ENCODE measurements at regions not wholly inside any gene's neighbourhood (a gene's known extent, or its start where the extent isn't known, plus 50 kb on each side); places are given as distances from the start of the nearest gene placed in this dataset.

- H3K27me3 ChIP-seq (replicated peaks; ENCODE audit: control insufficient read depth, insufficient read depth, low read length, poor library complexity, severe bottlenecking): no peaks in the 10 kb centered on the region
- no peaks in the 10 kb centered on the region for H3K9me3 ChIP-seq (ENCODE audit: control insufficient read depth, low read length)
- no peaks in the 10 kb centered on the region for H3K36me3 ChIP-seq (ENCODE audit: control insufficient read depth, insufficient read depth, low read length)
- H3K4me1 ChIP-seq (ENCODE audit: control insufficient read depth, insufficient read depth, low read length, poor library complexity, severe bottlenecking): no peaks in the 10 kb centered on the region
- no peak overlapping the region for H3K4me3 ChIP-seq (ENCODE audit: insufficient read depth, low read depth, low read length, poor library complexity, severe bottlenecking)
- no peak overlapping the region for H3K27ac ChIP-seq (ENCODE audit: insufficient read depth, low read length, poor library complexity, severe bottlenecking)
- DNase-seq: no peak
Measured at GRCh38 chr16:65305266-65305959, 183.6 kb upstream of the CDH11 start.

- no peak overlapping the region for H3K4me3 ChIP-seq (ENCODE audit: insufficient read depth, low read depth, low read length, poor library complexity, severe bottlenecking)
- H3K36me3 ChIP-seq (ENCODE audit: control insufficient read depth, insufficient read depth, low read length): no peaks in the 10 kb centered on the region
- H3K9me3 ChIP-seq (ENCODE audit: control insufficient read depth, low read length): no peaks in the 10 kb centered on the region
- no peak overlapping the region for H3K27ac ChIP-seq (ENCODE audit: insufficient read depth, low read length, poor library complexity, severe bottlenecking)
- no peak for DNase-seq
- H3K4me1 ChIP-seq (ENCODE audit: control insufficient read depth, insufficient read depth, low read length, poor library complexity, severe bottlenecking): no peaks in the 10 kb centered on the region
- no peaks in the 10 kb centered on the region for H3K27me3 ChIP-seq (replicated peaks; ENCODE audit: control insufficient read depth, insufficient read depth, low read length, poor library complexity, severe bottlenecking)
Measured at GRCh38 chr16:65301029-65301428, 179.2 kb upstream of the CDH11 start.

GRCh38 chr16:65297453-65297852 lies 175.6 kb upstream of the CDH11 start:
- Histone ChIP-seq H3K4me3 (ENCODE audit: insufficient read depth, low read depth, low read length, poor library complexity, severe bottlenecking) (no peak overlapping the region), H3K9me3 (ENCODE audit: control insufficient read depth, low read length) (no peaks in the 10 kb centered on the region), H3K4me1 (ENCODE audit: control insufficient read depth, insufficient read depth, low read length, poor library complexity, severe bottlenecking) (no peaks in the 10 kb centered on the region), H3K27me3 (replicated peaks; ENCODE audit: control insufficient read depth, insufficient read depth, low read length, poor library complexity, severe bottlenecking) (no peaks in the 10 kb centered on the region), H3K27ac (ENCODE audit: insufficient read depth, low read length, poor library complexity, severe bottlenecking) (no peak overlapping the region), H3K36me3 (ENCODE audit: control insufficient read depth, insufficient read depth, low read length) (no peaks in the 10 kb centered on the region)
- no peak for DNase-seq

DNA sequence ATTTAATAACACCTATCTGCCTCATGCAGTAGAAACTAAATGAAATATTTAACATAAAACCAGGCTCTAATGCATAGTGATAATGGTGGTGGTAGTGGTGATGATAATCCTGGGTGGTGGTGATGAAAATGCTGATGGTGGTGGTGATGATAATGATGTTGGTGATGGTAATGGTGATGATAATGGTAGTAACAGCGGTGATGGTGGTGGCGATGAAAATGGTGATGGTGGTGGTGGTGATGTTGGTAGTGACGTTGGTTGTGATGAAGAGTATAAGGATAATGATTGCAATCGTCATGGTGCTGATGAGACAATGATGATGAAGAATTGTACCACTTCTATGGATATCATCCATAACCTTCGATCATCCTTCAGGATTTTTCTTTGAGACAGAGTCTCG lies 173.7 kb upstream of the CDH11 start:
- no peaks in the 10 kb centered on the region for H3K9me3 ChIP-seq (ENCODE audit: control insufficient read depth, low read length)
- H3K4me1 ChIP-seq (ENCODE audit: control insufficient read depth, insufficient read depth, low read length, poor library complexity, severe bottlenecking): no peaks in the 10 kb centered on the region
- H3K27me3 ChIP-seq (replicated peaks; ENCODE audit: control insufficient read depth, insufficient read depth, low read length, poor library complexity, severe bottlenecking): no peaks in the 10 kb centered on the region
- DNase-seq: no peak
- no peak overlapping the region for H3K27ac ChIP-seq (ENCODE audit: insufficient read depth, low read length, poor library complexity, severe bottlenecking)
- H3K4me3 ChIP-seq (ENCODE audit: insufficient read depth, low read depth, low read length, poor library complexity, severe bottlenecking): no peak overlapping the region
- no peaks in the 10 kb centered on the region for H3K36me3 ChIP-seq (ENCODE audit: control insufficient read depth, insufficient read depth, low read length)

DNA sequence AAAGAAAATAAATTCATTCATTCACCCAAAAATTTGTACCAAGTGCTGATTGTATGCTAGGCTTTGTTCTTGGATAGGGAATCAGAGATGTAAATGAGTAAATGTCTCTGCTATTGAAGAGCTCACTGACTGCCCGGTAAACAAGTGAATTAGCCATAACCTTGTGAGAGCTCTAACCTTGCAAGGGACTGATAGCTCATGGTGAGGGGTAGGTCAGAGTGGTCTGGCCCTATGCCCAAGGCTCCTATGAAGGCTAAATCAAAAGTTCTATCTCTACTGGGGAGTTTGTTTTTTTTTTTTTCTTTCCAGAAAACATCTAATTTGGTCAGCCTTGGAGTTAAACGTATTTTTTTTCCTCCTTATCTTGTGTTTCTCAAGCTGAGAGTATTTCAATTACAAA lies 172.8 kb upstream of the CDH11 start:
- Histone ChIP-seq H3K4me1 (ENCODE audit: control insufficient read depth, insufficient read depth, low read length, poor library complexity, severe bottlenecking) (no peaks in the 10 kb centered on the region), H3K27me3 (replicated peaks; ENCODE audit: control insufficient read depth, insufficient read depth, low read length, poor library complexity, severe bottlenecking) (no peaks in the 10 kb centered on the region), H3K36me3 (ENCODE audit: control insufficient read depth, insufficient read depth, low read length) (no peaks in the 10 kb centered on the region), H3K9me3 (ENCODE audit: control insufficient read depth, low read length) (no peaks in the 10 kb centered on the region), H3K27ac (ENCODE audit: insufficient read depth, low read length, poor library complexity, severe bottlenecking) (no peak overlapping the region), H3K4me3 (ENCODE audit: insufficient read depth, low read depth, low read length, poor library complexity, severe bottlenecking) (no peak overlapping the region)
- DNase-seq: no peak

DNA sequence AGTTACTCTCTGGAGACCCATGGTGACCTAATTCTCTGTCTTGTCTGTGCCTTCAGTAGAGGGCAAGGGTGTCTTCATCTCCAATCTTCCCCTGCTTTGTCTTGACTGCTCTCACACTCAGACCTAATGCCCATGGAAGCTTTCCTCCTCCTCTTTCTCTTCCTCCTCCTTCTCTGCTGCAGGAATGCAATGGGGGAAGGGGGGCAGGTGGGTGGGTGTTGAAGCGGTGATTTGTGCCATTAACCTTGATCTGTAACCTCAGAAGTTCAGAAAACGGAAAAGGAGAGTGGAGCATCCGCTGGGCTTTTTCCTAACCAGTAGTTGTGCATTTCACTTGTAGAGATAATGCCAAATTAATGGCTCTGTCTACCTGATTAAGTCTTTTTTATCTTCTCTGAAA lies 172.3 kb upstream of the CDH11 start:
- no peak overlapping the region for H3K4me3 ChIP-seq (ENCODE audit: insufficient read depth, low read depth, low read length, poor library complexity, severe bottlenecking)
- H3K27ac ChIP-seq (ENCODE audit: insufficient read depth, low read length, poor library complexity, severe bottlenecking): no peak overlapping the region
- H3K27me3 ChIP-seq (replicated peaks; ENCODE audit: control insufficient read depth, insufficient read depth, low read length, poor library complexity, severe bottlenecking): no peaks in the 10 kb centered on the region
- no peaks in the 10 kb centered on the region for H3K9me3 ChIP-seq (ENCODE audit: control insufficient read depth, low read length)
- no peaks in the 10 kb centered on the region for H3K4me1 ChIP-seq (ENCODE audit: control insufficient read depth, insufficient read depth, low read length, poor library complexity, severe bottlenecking)
- no peaks in the 10 kb centered on the region for H3K36me3 ChIP-seq (ENCODE audit: control insufficient read depth, insufficient read depth, low read length)
- DNase-seq: no peak

DNA sequence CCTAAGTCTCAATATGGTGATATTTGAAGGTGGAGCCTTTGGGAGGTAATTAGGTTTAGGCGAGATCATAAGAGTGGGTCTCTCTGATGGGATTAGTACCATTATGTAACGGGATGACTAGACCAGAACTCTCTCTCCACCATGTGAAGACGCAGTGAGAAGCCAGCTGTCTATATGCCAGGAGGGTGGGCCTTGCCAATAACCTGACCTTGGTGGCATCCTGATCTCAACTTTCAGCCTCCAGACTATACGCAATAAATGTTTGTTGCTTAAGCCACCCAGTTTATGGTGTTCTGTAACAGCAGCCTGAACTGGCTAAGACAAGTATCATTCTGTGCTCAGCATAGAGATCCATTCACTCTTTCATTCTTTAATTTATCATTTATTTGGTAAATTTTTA lies 167.2 kb upstream of the CDH11 start:
- DNase-seq: no peak
- no peak overlapping the region for H3K27ac ChIP-seq (ENCODE audit: insufficient read depth, low read length, poor library complexity, severe bottlenecking)
- no peaks in the 10 kb centered on the region for H3K27me3 ChIP-seq (replicated peaks; ENCODE audit: control insufficient read depth, insufficient read depth, low read length, poor library complexity, severe bottlenecking)
- no peaks in the 10 kb centered on the region for H3K4me1 ChIP-seq (ENCODE audit: control insufficient read depth, insufficient read depth, low read length, poor library complexity, severe bottlenecking)
- no peaks in the 10 kb centered on the region for H3K36me3 ChIP-seq (ENCODE audit: control insufficient read depth, insufficient read depth, low read length)
- no peak overlapping the region for H3K4me3 ChIP-seq (ENCODE audit: insufficient read depth, low read depth, low read length, poor library complexity, severe bottlenecking)
- H3K9me3 ChIP-seq (ENCODE audit: control insufficient read depth, low read length): no peaks in the 10 kb centered on the region

- DNase-seq: no peak
- Histone ChIP-seq H3K4me1 (ENCODE audit: control insufficient read depth, insufficient read depth, low read length, poor library complexity, severe bottlenecking) (no peaks in the 10 kb centered on the region), H3K9me3 (ENCODE audit: control insufficient read depth, low read length) (no peaks in the 10 kb centered on the region), H3K27me3 (replicated peaks; ENCODE audit: control insufficient read depth, insufficient read depth, low read length, poor library complexity, severe bottlenecking) (no peaks in the 10 kb centered on the region), H3K27ac (ENCODE audit: insufficient read depth, low read length, poor library complexity, severe bottlenecking) (no peak overlapping the region), H3K36me3 (ENCODE audit: control insufficient read depth, insufficient read depth, low read length) (no peaks in the 10 kb centered on the region), H3K4me3 (ENCODE audit: insufficient read depth, low read depth, low read length, poor library complexity, severe bottlenecking) (no peak overlapping the region)
Measured at GRCh38 chr16:65287307-65287706, 165.4 kb upstream of the CDH11 start.

DNA sequence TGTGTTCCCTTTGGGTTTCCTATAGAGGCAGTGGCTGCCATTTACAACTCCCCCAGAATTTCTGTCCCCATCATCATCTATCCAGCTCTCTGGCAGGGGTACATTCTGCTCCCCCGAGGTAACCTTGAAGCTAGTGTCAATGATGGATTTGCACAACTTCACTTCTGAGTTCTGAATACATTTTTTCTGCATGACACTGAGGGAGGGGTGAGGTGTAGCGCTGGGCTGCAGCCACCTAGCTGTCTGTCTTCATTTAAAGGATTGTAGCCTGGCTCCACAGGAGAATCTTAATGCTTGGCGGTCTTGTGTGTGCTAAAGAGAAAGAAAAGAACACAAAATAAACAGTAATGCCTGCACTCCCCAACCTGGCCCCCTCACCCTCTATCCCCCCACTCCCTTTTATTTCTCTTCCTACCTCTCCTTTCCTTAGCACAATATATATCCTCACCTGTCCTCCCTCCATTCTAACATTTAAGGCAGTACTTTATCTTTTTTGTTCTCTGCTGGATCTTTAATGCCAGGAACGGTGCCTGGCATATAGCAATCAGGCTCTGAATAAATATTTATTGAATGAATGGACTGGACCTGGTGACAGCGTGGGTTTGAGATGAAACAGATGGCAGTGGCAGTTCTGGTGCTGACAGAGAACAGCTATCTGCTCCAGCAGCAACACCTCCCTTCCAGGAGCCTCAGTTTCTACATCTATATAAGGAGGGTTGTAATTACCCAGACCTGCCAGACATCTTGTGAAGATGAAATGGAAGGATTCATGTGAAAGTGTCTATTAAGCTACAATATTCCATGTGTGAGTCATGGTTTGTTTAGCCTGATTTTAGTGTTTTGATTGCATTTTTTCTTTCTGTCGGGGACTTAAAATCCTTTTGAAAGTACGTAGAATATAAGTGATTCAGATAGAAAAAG lies 163.5 kb upstream of the CDH11 start:
- no peaks in the 10 kb centered on the region for H3K4me1 ChIP-seq (ENCODE audit: control insufficient read depth, insufficient read depth, low read length, poor library complexity, severe bottlenecking)
- no peak overlapping the region for H3K4me3 ChIP-seq (ENCODE audit: insufficient read depth, low read depth, low read length, poor library complexity, severe bottlenecking)
- H3K27me3 ChIP-seq (replicated peaks; ENCODE audit: control insufficient read depth, insufficient read depth, low read length, poor library complexity, severe bottlenecking): no peaks in the 10 kb centered on the region
- H3K27ac ChIP-seq (ENCODE audit: insufficient read depth, low read length, poor library complexity, severe bottlenecking): no peak overlapping the region
- no peak for DNase-seq
- no peaks in the 10 kb centered on the region for H3K36me3 ChIP-seq (ENCODE audit: control insufficient read depth, insufficient read depth, low read length)
- no peaks in the 10 kb centered on the region for H3K9me3 ChIP-seq (ENCODE audit: control insufficient read depth, low read length)

GRCh38 chr16:65284626-65285025 lies 162.8 kb upstream of the CDH11 start:
- no peak overlapping the region for H3K27ac ChIP-seq (ENCODE audit: insufficient read depth, low read length, poor library complexity, severe bottlenecking)
- no peak for DNase-seq
- no peak overlapping the region for H3K4me3 ChIP-seq (ENCODE audit: insufficient read depth, low read depth, low read length, poor library complexity, severe bottlenecking)
- H3K4me1 ChIP-seq (ENCODE audit: control insufficient read depth, insufficient read depth, low read length, poor library complexity, severe bottlenecking): no peaks in the 10 kb centered on the region
- H3K9me3 ChIP-seq (ENCODE audit: control insufficient read depth, low read length): no peaks in the 10 kb centered on the region
- H3K27me3 ChIP-seq (replicated peaks; ENCODE audit: control insufficient read depth, insufficient read depth, low read length, poor library complexity, severe bottlenecking): no peaks in the 10 kb centered on the region
- H3K36me3 ChIP-seq (ENCODE audit: control insufficient read depth, insufficient read depth, low read length): no peaks in the 10 kb centered on the region
